Upper lobe of right lung (tissue), 1 donor: ENCODE measurements at regions not wholly inside any gene's neighbourhood (a gene's known extent, or its start where the extent isn't known, plus 50 kb on each side); places are given as distances from the start of the nearest gene placed in this dataset.
"Not testable (repeated sequence)": the region's sequence is repeated elsewhere in the genome, so short reads cannot be mapped to it uniquely, and the experiment has no call there.

Experiments used
- ATAC-seq: fragments of 200-7000 bp; cut with Tn5 transposase; one replicate; pipeline ENCODE4 v1.9.1; 2020; ENCODE audit warnings: mild to moderate bottlenecking, moderate library complexity
- DNase-seq: peaks from one replicate; pipeline ENCODE4 v3.0.0-alpha.2; 2020
- H3K27ac ChIP-seq: fragments of 200-600 bp; one replicate; pipeline ENCODE4 v1.8.0; 2022
- H3K27me3 ChIP-seq: fragments of 200-600 bp; one replicate; pipeline ENCODE4 v1.8.0; 2022; ENCODE audit warnings: mild to moderate bottlenecking
- H3K36me3 ChIP-seq: fragments of 200-600 bp; one replicate; pipeline ENCODE4 v1.8.0; 2022
- H3K4me1 ChIP-seq: fragments of 200-600 bp; one replicate; pipeline ENCODE4 v1.8.0; 2022
- H3K4me3 ChIP-seq: fragments of 200-600 bp; one replicate; pipeline ENCODE4 v1.8.0; 2022; ENCODE audit warnings: mild to moderate bottlenecking
- H3K9me3 ChIP-seq: fragments of 200-600 bp; one replicate; pipeline ENCODE4 v1.8.0; 2022
- intact Hi-C: fragments of 100-400 bp; cut with DNase I; formaldehyde crosslinking; loops from one replicate; pipeline ENCODE4 v1.11.0; 2022
- donor health status: DM: no; HTN: yes; CAD: no; lungs with severe emphysema.

GRCh38 chr15:44817797-44818196, 81.5 kb downstream of the TRIM69 start:
- ATAC-seq, DNase-seq, intact Hi-C loops, H3K4me1 ChIP-seq, H3K4me3 ChIP-seq, H3K27me3 ChIP-seq, H3K36me3 ChIP-seq, H3K9me3 ChIP-seq, H3K27ac ChIP-seq: not testable (repeated sequence)

- H3K27me3 ChIP-seq, H3K27ac ChIP-seq, intact Hi-C loops: not testable (repeated sequence)
Observed at GRCh38 chr15:44819331-44819987, 83.1 kb downstream of the TRIM69 start.

GRCh38 chr15:44820535-44820934, 84.2 kb downstream of the TRIM69 start:
- H3K27me3 ChIP-seq, intact Hi-C loops, ATAC-seq, H3K36me3 ChIP-seq, H3K4me1 ChIP-seq, H3K4me3 ChIP-seq, H3K9me3 ChIP-seq, DNase-seq, H3K27ac ChIP-seq: not testable (repeated sequence)

More at GRCh38 chr15:44819331-44819987, 83.1 kb downstream of the TRIM69 start:
- ATAC-seq, result peak; percentile 84
- peak; percentile 72 for DNase-seq
- not testable (repeated sequence) for H3K4me3 ChIP-seq, H3K4me1 ChIP-seq, H3K9me3 ChIP-seq, H3K36me3 ChIP-seq

GRCh38 chr15:44820967-44821366, 84.6 kb downstream of the TRIM69 start:
- DNase-seq, H3K27ac ChIP-seq, H3K4me1 ChIP-seq, H3K4me3 ChIP-seq, H3K27me3 ChIP-seq, intact Hi-C loops, H3K9me3 ChIP-seq, H3K36me3 ChIP-seq, ATAC-seq: not testable (repeated sequence)

GRCh38 chr15:44824277-44825145, 88.2 kb downstream of the TRIM69 start:
- H3K27ac ChIP-seq, ATAC-seq, intact Hi-C loops: not testable (repeated sequence)

GRCh38 chr15:44826583-44826982, 90.3 kb downstream of the TRIM69 start:
- intact Hi-C loops, H3K27me3 ChIP-seq, H3K9me3 ChIP-seq, H3K4me1 ChIP-seq, H3K36me3 ChIP-seq, ATAC-seq, DNase-seq, H3K27ac ChIP-seq, H3K4me3 ChIP-seq: not testable (repeated sequence)

More at GRCh38 chr15:44824277-44825145, 88.2 kb downstream of the TRIM69 start:
- not testable (repeated sequence) for H3K36me3 ChIP-seq, H3K4me1 ChIP-seq, DNase-seq, H3K4me3 ChIP-seq, H3K27me3 ChIP-seq, H3K9me3 ChIP-seq

GRCh38 chr15:44828229-44828914, 92.0 kb downstream of the TRIM69 start:
- intact Hi-C loops, DNase-seq, H3K9me3 ChIP-seq, H3K4me3 ChIP-seq, H3K36me3 ChIP-seq, H3K4me1 ChIP-seq, H3K27ac ChIP-seq, H3K27me3 ChIP-seq: not testable (repeated sequence)
- peak; percentile 9 for ATAC-seq

- H3K9me3 ChIP-seq, H3K27me3 ChIP-seq, intact Hi-C loops, H3K36me3 ChIP-seq, ATAC-seq, H3K27ac ChIP-seq, DNase-seq, H3K4me1 ChIP-seq, H3K4me3 ChIP-seq: not testable (repeated sequence)
Observed at GRCh38 chr15:44829150-44829549, 92.8 kb downstream of the TRIM69 start.

GRCh38 chr15:44830692-44831408, 94.5 kb downstream of the TRIM69 start:
- DNase-seq, H3K27me3 ChIP-seq, H3K9me3 ChIP-seq, H3K27ac ChIP-seq, intact Hi-C loops, H3K4me1 ChIP-seq, H3K36me3 ChIP-seq, H3K4me3 ChIP-seq: not testable (repeated sequence)
- ATAC-seq, result peak; percentile 43

- H3K27me3 ChIP-seq, H3K4me3 ChIP-seq, H3K4me1 ChIP-seq, intact Hi-C loops, H3K9me3 ChIP-seq, DNase-seq, ATAC-seq, H3K27ac ChIP-seq, H3K36me3 ChIP-seq: not testable (repeated sequence)
Observed at GRCh38 chr15:44831409-44831741, 95.0 kb downstream of the TRIM69 start.

GRCh38 chr15:44832133-44832532, 95.8 kb downstream of the TRIM69 start:
- H3K36me3 ChIP-seq, H3K27me3 ChIP-seq, H3K9me3 ChIP-seq, H3K4me1 ChIP-seq, ATAC-seq, DNase-seq, H3K27ac ChIP-seq, H3K4me3 ChIP-seq, intact Hi-C loops: not testable (repeated sequence)

- H3K27me3 ChIP-seq, ATAC-seq, H3K4me3 ChIP-seq, DNase-seq, H3K36me3 ChIP-seq, H3K27ac ChIP-seq, H3K4me1 ChIP-seq, H3K9me3 ChIP-seq, intact Hi-C loops: not testable (repeated sequence)
Observed at GRCh38 chr15:44833081-44833480, 96.8 kb downstream of the TRIM69 start.

- H3K9me3 ChIP-seq, ATAC-seq, DNase-seq, intact Hi-C loops, H3K36me3 ChIP-seq, H3K4me3 ChIP-seq, H3K27me3 ChIP-seq, H3K27ac ChIP-seq, H3K4me1 ChIP-seq: not testable (repeated sequence)
Observed at GRCh38 chr15:44833761-44834160, 97.4 kb downstream of the TRIM69 start.
